HG03135 (cell line): ENCODE measurements at regions not wholly inside any gene's neighbourhood (a gene's known extent, or its start where the extent isn't known, plus 50 kb on each side); places are given as distances from the start of the nearest gene placed in this dataset.

Experiments
- ATAC-seq: cut with Tn5 transposase; IDR thresholded peaks from one replicate; pipeline ENCODE4 v1.9.1; 2021; ENCODE audit warnings: mild to moderate bottlenecking, moderate library complexity; ENCODE audit not compliant: unreplicated experiment

GRCh38 chr12:11564984-11565651 is 84.4 kb upstream of the ETV6 start:
- ATAC-seq, result no peak

- no peak for ATAC-seq
Measured at GRCh38 chr12:11565752-11566151, 83.7 kb upstream of the ETV6 start.

- no peak for ATAC-seq
Measured at GRCh38 chr12:11568155-11568761, 81.2 kb upstream of the ETV6 start.

GRCh38 chr12:11568762-11569478 is 80.6 kb upstream of the ETV6 start:
- ATAC-seq, result peak; percentile 95

GRCh38 chr12:11569716-11570115 is 79.8 kb upstream of the ETV6 start:
- ATAC-seq, result no peak

- ATAC-seq, result no peak
Measured at GRCh38 chr12:11573880-11574279, 75.6 kb upstream of the ETV6 start.

- no peak for ATAC-seq
Measured at GRCh38 chr12:11576104-11576503, 73.4 kb upstream of the ETV6 start.

- ATAC-seq, result no peak
Measured at GRCh38 chr12:11577658-11578260, 71.7 kb upstream of the ETV6 start.

GRCh38 chr12:11578461-11578993 is 70.9 kb upstream of the ETV6 start:
- ATAC-seq, result peak; percentile 74

GRCh38 chr12:11580125-11580751 is 69.2 kb upstream of the ETV6 start:
- ATAC-seq, result no peak

GRCh38 chr12:11581179-11581755 is 68.2 kb upstream of the ETV6 start:
- no peak for ATAC-seq

- no peak for ATAC-seq
Measured at GRCh38 chr12:11584221-11584855, 65.1 kb upstream of the ETV6 start.

GRCh38 chr12:11592484-11592883 is 57.0 kb upstream of the ETV6 start:
- no peak for ATAC-seq

GRCh38 chr12:11593013-11593412 is 56.5 kb upstream of the ETV6 start:
- no peak for ATAC-seq

GRCh38 chr12:11595080-11595479 is 54.4 kb upstream of the ETV6 start:
- no peak for ATAC-seq

GRCh38 chr12:11596141-11596540 is 53.3 kb upstream of the ETV6 start:
- ATAC-seq, result no peak

GRCh38 chr12:11598900-11599299 is 50.6 kb upstream of the ETV6 start:
- ATAC-seq, result no peak
